Heart left ventricle (tissue), 16 donors: ENCODE measurements at regions not wholly inside any gene's neighbourhood (a gene's known extent, or its start where the extent isn't known, plus 50 kb on each side); places are given as distances from the start of the nearest gene placed in this dataset.

Source experiments
- ATAC-seq, 4 donors: fragments of 200-7000 bp; cut with Tn5 transposase; one replicate each; pipeline ENCODE4 v1.9.1; 2020 to 2022; ENCODE audit warnings: moderate library complexity in 4 of 4, mild to moderate bottlenecking in 3 of 4, moderate number of reproducible peaks in 1 of 4
- DNase-seq, 5 donors: peaks; one replicate each; pipeline ENCODE4 v3.0.0-alpha.2; 2020
- H3K27ac ChIP-seq, 12 donors: fragments of 200-600 bp; sonication (generic) in 4 of 12; one replicate each; pipeline versions ENCODE4 v1.5.0 to v1.8.0; 2016 to 2022; ENCODE audit warnings: mild to moderate bottlenecking in 2 of 12
- H3K27me3 ChIP-seq, 9 donors: fragments of 200-600 bp; sonication (generic) in 2 of 9; one replicate each; pipeline versions ENCODE4 v1.5.1 to v1.8.0; 2016 to 2022; ENCODE audit warnings: mild to moderate bottlenecking in 3 of 9
- H3K36me3 ChIP-seq, 9 donors: fragments of 200-600 bp; sonication (generic) in 2 of 9; one replicate each; pipeline versions ENCODE4 v1.5.0 to v1.8.0; 2018 to 2022; ENCODE audit warnings: mild to moderate bottlenecking in 2 of 9
- H3K4me1 ChIP-seq, 12 donors: fragments of 200-600 bp; sonication (generic) in 4 of 12; one replicate each; pipeline versions ENCODE4 v1.5.0 to v1.8.0; 2016 to 2022; ENCODE audit warnings: mild to moderate bottlenecking in 3 of 12
- H3K4me3 ChIP-seq, 12 donors: fragments of 200-600 bp; sonication (generic) in 4 of 12; one replicate each; pipeline versions ENCODE4 v1.5.0 to v1.8.0; 2017 to 2022; ENCODE audit warnings: mild to moderate bottlenecking in 9 of 12, moderate library complexity in 4 of 12
- H3K9me3 ChIP-seq, 12 donors: fragments of 200-600 bp; sonication (generic) in 4 of 12; one replicate each; pipeline versions ENCODE4 v1.5.0 to v1.8.0; 2016 to 2022; ENCODE audit warnings: mild to moderate bottlenecking in 1 of 12
- POLR2A ChIP-seq, 2 donors: fragments of 450-650 bp; IDR thresholded peaks; one replicate each; pipeline ENCODE4 v1.6.1; 2017; ENCODE audit warnings: antibody characterized with exemption in 2 of 2, mild to moderate bottlenecking in 2 of 2, moderate library complexity in 2 of 2
- WGBS, 4 donors: extraction: QIAGEN DNeasy Blood & Tissue Kit in 2 of 4; methylation state at CpG; one replicate each; pipeline versions ENCODE4 v1.1.5 to v1.1.7; 2013 to 2018; 5-methylcytosine and 5-hydroxymethylcytosine counted together
- intact Hi-C, 10 donors: fragments of 100-400 bp; cut with DNase I; formaldehyde crosslinking; loops; one replicate each; pipeline versions ENCODE4 v1.11.1 to v1.14.2; 2022
- TF ChIP-seq, protein P1 (sequence below), 12 donors: fragments of 200-600 bp; sonication (generic) in 4 of 12; IDR thresholded peaks; one replicate each; pipeline versions ENCODE4 v1.5.0 to v1.8.0; 2018 to 2022; ENCODE audit warnings: antibody characterized with exemption in 12 of 12, mild to moderate bottlenecking in 5 of 12
- donor health status: ischemic (EF 13 %, LVEDD 7.1; RV severe dilation, severe dysfunction).
- donor health status: healthy with polysubstance abuse.
- donor health status: DM: no; HTN: yes; CAD: no.
- donor health status: DM: no; HTN: no; CAD: no.
- donor health status: ischemic (EF 25% LVEDD 6.9; RV normal size, moderate dysfunction).
- donor health status: ischemic (EF 25% LVEDD 5.7; RV mildly dilated, moderate dysfunction).
- donor health status: healthy.
- donor health status: DM: yes; HTN: yes; CAD: no.
- donor health status: ischemic (EF 35%, LVEDD 5.7; RV mildly dilated, moderate dysfunction).
- donor health status: nonischemic (EF 11% LVEDD 7.7; RV severe dilation, severe dysfunction).
- donor health status: DM: yes; HTN: yes; CAD: no.
- donor health status: PGD.
- donor health status: ischemic (EF 29% LVEDD 5.4; RV normal size, mild dysfunction).
- donor health status: nonischemic (EF 23%, LVEDD 6.1; RV moderate dilation, normal function).

DNA sequence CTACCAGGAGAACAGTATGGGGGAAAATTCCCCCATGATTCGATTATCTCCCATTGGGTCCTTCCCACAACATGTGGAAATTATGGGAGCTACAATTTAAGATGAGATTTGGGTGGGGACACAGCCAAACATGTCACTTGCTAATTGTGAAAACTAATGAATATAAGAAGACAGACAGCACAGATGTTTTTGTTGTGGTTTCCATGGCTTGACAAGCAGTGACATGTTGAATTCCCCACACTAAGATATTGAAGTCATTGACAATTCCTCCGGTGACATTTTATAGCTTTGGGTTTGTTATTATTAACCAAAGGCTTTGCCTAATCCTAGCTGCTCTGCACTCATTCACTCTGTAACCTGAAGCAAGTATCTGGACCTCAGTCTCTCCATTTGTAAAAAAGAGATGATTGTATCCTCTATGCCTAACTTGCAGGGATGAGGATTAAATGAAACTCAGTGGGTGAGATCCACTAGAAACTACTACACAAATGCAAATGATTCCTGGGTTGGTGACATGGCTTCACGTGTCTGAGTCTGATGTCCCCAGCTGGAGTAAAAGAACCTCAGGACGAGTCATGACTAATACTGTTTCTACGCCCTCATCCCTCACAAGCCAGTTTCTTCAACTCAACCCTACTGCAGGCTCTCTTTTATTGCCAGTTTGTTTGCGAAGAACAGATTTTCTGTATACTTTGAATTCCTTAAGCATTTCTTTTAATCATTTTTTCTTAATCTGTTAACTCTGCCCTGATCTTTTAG is 71.6 kb downstream of the ASCL1 start:
- H3K36me3 ChIP-seq = no peaks in the 10 kb centered on the region
- intact Hi-C loops = no loop called here
- H3K27ac ChIP-seq = no peak overlapping the region
- 66 to 73% (median 68%) methylated on average over 6 of the region's 6 CpGs for WGBS, 4 donors
- peaks cover 0 to 1% (median 0%) of the 10 kb centered on the region in 12 donors for H3K9me3 ChIP-seq
- H3K27me3 ChIP-seq = no peaks in the 10 kb centered on the region
- TF ChIP-seq, protein P1, sequence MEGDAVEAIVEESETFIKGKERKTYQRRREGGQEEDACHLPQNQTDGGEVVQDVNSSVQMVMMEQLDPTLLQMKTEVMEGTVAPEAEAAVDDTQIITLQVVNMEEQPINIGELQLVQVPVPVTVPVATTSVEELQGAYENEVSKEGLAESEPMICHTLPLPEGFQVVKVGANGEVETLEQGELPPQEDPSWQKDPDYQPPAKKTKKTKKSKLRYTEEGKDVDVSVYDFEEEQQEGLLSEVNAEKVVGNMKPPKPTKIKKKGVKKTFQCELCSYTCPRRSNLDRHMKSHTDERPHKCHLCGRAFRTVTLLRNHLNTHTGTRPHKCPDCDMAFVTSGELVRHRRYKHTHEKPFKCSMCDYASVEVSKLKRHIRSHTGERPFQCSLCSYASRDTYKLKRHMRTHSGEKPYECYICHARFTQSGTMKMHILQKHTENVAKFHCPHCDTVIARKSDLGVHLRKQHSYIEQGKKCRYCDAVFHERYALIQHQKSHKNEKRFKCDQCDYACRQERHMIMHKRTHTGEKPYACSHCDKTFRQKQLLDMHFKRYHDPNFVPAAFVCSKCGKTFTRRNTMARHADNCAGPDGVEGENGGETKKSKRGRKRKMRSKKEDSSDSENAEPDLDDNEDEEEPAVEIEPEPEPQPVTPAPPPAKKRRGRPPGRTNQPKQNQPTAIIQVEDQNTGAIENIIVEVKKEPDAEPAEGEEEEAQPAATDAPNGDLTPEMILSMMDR (IDR thresholded peaks at IDR 0.05) = no peak
- TF ChIP-seq POLR2A (IDR thresholded peaks at IDR 0.05) = no peak
- ATAC-seq = no peak
- H3K4me1 ChIP-seq = no peaks in the 10 kb centered on the region
- no peak overlapping the region for H3K4me3 ChIP-seq
- DNase-seq = no peak

DNA sequence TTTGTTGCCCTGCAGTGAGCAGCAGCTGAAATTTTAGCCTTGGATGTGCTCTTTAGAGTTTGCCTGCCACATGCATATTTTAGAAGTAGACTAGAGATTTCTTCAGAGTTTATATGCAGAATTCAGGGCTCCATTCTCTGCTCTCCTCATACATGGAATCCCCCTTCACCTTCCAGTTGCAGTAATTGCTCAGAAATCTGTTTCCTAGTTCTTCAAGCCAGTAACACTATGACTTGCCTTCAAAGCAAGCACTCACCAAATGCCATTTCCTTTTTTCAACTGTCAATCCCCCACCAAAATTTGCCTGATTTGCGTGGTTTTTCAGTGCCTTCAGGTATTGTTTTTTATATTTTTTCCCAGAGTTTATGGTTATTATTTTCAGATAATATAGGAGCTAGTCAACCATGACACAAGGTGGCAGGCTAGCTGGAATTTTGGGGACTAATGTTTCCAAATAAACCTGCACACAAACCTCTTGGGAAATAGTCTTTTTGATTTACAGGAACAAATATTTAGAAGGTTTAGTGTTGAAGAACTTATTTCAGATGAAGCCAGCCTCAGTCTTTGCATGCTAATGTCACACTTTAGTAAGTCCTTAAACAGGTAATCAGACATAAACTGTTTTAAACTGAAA is 79.2 kb downstream of the ASCL1 start:
- DNase-seq (no peak), ATAC-seq (no peak)
- Histone ChIP-seq H3K9me3 (peaks cover 0 to 10% (median 0%) of the 10 kb centered on the region in 12 donors), H3K27ac (no peak overlapping the region), H3K4me3 (no peak overlapping the region), H3K27me3 (no peaks in the 10 kb centered on the region), H3K4me1 (no peaks in the 10 kb centered on the region), H3K36me3 (no peaks in the 10 kb centered on the region)
- TF ChIP-seq POLR2A (IDR thresholded peaks at IDR 0.05) = no peak
- TF ChIP-seq, protein P1 (IDR thresholded peaks at IDR 0.05) = no peak
- 38 to 44% (median 40%) methylated on average over 1 of the region's 1 CpG for WGBS, 4 donors
- intact Hi-C loops = no loop called here

DNA sequence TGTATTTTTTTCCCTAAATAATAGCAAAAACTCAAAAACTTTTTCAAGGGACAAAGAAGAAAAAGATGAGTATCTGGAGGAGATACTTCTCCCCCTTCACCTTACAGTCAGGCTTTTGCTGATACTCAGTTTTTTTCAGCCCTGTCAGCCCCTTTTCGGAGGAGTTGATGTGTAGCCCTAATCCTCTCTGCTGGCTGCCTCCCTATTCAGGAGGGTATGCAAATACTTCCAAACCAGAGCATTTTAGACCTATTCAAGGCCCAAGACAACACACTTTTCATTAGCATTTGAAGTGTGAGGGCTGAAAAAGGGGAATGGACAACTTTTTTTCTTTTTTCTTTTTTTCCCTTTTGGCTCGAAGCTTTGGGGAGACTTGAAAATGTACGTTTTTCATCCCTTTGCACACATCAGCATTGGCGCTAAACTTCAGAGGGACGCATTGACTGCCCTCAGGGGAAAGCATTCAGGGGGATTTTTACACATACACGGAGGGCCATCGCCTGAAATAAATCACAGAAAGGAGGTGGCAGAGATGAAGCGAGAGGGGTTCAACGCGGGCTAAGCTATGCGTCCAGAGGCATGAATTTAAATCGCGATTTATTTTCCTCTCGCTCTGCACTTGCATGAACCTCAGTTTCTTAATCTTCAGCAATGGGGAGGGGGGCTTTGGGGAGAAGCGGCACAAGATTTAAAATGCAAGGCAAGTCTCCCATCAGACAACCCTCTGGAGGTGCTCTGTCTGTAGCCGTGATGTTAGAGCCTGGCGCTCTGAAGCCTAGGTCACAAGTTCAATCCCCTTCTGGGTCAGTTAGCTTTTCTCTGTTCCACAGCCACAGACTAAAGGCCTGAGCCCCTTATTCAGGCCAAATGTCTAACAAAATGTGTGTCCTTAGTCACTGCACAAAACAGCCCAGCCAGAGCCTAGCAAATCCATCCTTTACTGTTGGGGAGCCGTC is 86.3 kb downstream of the ASCL1 start:
- Histone ChIP-seq H3K4me1 (no peaks in the 10 kb centered on the region), H3K4me3 (no peak overlapping the region), H3K27me3 (peaks cover 0 to 6% (median 0%) of the 10 kb centered on the region in 9 donors), H3K27ac (no peak overlapping the region), H3K36me3 (no peaks in the 10 kb centered on the region), H3K9me3 (peaks cover 0 to 5% (median 0%) of the 10 kb centered on the region in 12 donors)
- TF ChIP-seq, protein P1 (IDR thresholded peaks at IDR 0.05) = no peak
- no peak for TF ChIP-seq POLR2A (IDR thresholded peaks at IDR 0.05)
- ATAC-seq = no peak
- no peak for DNase-seq
- intact Hi-C loops = no loop called here
- 22 to 30% (median 25%) methylated on average over 18 of the region's 18 CpGs for WGBS, 4 donors

DNA sequence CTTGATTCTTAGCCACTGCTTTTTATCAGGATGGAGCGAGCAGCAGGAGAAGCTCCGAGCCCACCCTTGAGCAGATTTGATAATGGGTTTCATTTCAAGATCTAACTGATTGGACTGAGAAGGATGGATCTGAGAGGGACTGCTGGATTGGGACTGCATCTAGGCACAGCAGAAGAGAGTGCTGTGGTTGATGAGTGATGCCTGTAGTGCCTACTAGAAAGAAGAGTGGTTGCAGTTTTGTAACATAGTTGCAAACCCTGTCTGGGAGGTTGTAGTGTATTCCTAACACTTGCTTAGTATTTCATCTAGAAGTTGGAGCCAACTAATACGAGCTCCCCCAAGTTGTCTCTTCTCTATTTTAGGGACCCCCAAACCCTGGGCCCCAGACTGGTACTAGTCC is 88.7 kb downstream of the ASCL1 start:
- DNase-seq = no peak
- no peak for ATAC-seq
- intact Hi-C loops = no loop called here
- peaks cover 0 to 6% (median 0%) of the 10 kb centered on the region in 9 donors for H3K27me3 ChIP-seq
- H3K4me3 ChIP-seq = no peak overlapping the region
- TF ChIP-seq, protein P1 (IDR thresholded peaks at IDR 0.05) = no peak
- TF ChIP-seq POLR2A (IDR thresholded peaks at IDR 0.05) = no peak
- H3K27ac ChIP-seq = no peak overlapping the region
- peaks cover 0 to 5% (median 0%) of the 10 kb centered on the region in 12 donors for H3K9me3 ChIP-seq
- H3K4me1 ChIP-seq = no peaks in the 10 kb centered on the region
- no peaks in the 10 kb centered on the region for H3K36me3 ChIP-seq
- WGBS, 4 donors = 65 to 79% (median 69%) methylated on average over 3 of the region's 3 CpGs
